ENCODE measurements at regions not wholly inside any gene's neighbourhood (a gene's known extent, or its start where the extent isn't known, plus 50 kb on each side); places are given as distances from the start of the nearest gene placed in this dataset.
"Not testable (repeated sequence)": the region's sequence is repeated elsewhere in the genome, so short reads cannot be mapped to it uniquely, and the experiment has no call there.

DNA sequence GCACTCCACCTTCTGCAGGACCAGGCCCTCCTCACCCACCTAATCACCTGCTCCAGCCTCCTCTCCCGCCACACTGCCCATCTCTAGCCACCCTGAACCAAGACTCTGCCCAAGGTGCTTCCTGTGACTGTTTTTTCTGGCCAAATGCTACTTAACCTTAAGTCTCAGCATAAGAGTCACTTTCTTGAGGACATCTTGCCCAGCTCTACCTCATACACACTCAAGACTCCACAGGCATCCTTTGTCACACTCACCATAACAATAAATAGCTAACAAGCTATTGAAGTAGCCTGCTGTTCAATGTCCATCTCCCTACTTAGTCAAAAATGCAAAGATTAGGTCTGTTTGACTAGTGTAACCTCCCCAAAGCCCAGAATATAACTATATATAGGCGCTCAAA is 455.4 kb upstream of the NFE2L3 start:
- H3K4me3 Mint-ChIP-seq = no peak overlapping the region
- H3K27ac Mint-ChIP-seq = no peak overlapping the region
- H3K9me3 Mint-ChIP-seq = peaks cover 3% of the 10 kb centered on the region
- no peak for DNase-seq
- intact Hi-C loops (cut with micrococcal nuclease) = no loop called here
- H3K36me3 Mint-ChIP-seq (ENCODE audit: low read depth) = no peaks in the 10 kb centered on the region
- peaks cover 3% of the 10 kb centered on the region for H3K27me3 Mint-ChIP-seq
- H3K4me1 Mint-ChIP-seq = no peaks in the 10 kb centered on the region

DNA sequence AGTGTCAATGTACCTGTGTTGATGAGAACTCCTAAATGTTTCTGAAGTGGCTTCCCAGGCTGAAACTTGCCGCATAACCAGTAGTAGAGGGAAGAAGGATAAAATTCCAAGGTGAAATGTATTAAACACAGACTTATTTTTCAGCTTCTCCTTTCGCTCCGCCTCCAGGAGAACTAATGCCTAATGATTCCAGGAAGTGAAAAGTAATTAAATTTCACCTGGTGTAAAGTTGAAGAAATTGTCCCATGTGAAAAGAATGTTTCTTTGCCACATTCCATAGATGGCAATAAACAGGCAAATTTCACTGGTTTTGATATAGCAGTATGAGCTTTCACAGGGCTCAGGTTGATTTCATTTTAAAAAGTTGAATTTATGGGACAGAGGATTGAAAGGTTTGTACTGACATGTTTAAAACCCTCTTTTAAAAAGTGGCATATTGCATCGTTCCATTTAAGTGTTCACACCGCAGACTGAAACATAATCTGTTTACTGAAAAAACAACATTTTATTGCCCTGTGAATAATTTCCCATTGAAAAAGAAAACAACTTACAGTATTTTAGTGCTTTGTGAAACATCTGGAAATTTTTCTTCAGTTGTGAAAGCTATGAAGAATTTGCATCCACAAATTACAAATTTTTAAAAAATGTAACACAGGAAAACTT is 453.4 kb upstream of the NFE2L3 start:
- DNase-seq = no peak
- H3K4me3 Mint-ChIP-seq = no peak overlapping the region
- intact Hi-C loops (cut with micrococcal nuclease) = no loop called here
- H3K4me1 Mint-ChIP-seq = no peaks in the 10 kb centered on the region
- H3K27ac Mint-ChIP-seq = no peak overlapping the region
- peaks cover 3% of the 10 kb centered on the region for H3K27me3 Mint-ChIP-seq
- no peaks in the 10 kb centered on the region for H3K36me3 Mint-ChIP-seq (ENCODE audit: low read depth)
- peaks cover 6% of the 10 kb centered on the region for H3K9me3 Mint-ChIP-seq

DNA sequence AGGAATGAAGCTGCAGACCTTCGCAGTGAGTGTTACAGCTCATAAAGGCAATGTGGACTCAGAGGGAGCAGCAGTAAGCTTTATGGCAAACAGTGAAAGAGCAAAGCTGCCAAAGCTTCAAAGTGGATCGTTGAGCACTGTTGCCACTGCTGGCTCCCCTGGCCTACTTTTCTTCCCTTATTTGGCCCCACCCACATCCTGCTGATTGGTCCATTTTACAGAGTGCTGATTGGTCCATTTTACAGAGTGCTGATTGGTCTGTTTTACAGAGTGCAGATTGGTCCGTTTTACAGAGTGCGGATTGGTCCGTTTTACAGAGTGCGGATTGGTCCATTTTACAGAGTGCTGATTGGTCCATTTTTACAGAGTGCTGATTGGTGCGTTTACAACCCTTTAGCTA is 451.9 kb upstream of the NFE2L3 start:
- H3K27me3 Mint-ChIP-seq; DNase-seq; H3K4me3 Mint-ChIP-seq; H3K4me1 Mint-ChIP-seq; H3K27ac Mint-ChIP-seq; intact Hi-C loops (cut with micrococcal nuclease); H3K36me3 Mint-ChIP-seq (ENCODE audit: low read depth): not testable (repeated sequence)
- peaks cover 11% of the 10 kb centered on the region for H3K9me3 Mint-ChIP-seq

DNA sequence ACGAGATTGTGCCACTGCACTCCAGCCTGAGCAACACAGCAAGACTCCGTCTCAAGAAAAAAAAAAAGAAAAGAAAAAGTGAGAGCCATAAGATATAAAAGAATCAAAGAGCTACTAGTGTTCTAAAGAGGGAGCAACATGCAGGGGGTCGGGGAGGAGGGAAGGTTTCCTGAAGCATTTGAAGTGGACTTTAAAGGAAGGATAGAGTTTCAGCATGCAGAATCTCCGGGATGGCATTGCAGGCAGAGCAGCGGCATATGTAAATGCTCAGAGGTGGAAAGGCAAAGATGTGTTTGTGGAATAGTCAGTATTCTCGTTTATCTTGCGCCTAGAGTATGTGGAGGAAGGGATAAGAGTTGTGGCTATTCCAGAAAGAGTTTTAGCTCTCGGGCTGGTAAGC is 447.6 kb upstream of the NFE2L3 start:
- no peaks in the 10 kb centered on the region for H3K36me3 Mint-ChIP-seq (ENCODE audit: low read depth)
- no peak overlapping the region for H3K27ac Mint-ChIP-seq
- H3K4me3 Mint-ChIP-seq = no peak overlapping the region
- DNase-seq = no peak
- H3K27me3 Mint-ChIP-seq = no peaks in the 10 kb centered on the region
- intact Hi-C loops (cut with micrococcal nuclease) = no loop called here
- no peaks in the 10 kb centered on the region for H3K4me1 Mint-ChIP-seq
- H3K9me3 Mint-ChIP-seq = peaks cover 11% of the 10 kb centered on the region

DNA sequence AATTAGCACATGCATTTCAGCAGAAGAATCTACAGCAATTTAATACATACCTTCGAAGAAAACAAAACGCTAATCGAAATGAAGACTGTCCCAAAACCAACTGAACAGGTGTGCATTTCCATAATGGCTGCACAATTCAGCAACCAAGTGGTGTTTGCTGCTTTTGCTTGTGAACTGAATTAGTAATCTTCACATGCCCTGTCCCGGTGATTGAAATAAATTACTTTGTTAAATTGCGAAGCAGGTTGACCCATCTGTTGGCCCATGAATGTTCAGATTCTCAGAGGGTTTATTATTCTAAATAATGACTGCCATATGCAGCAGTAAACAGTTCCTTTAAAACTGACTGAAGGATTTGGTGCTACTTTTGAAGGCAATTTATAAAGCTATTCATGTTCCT is 445.2 kb upstream of the NFE2L3 start:
- intact Hi-C loops (cut with micrococcal nuclease) = no loop called here
- Mint-ChIP-seq H3K27ac (no peak overlapping the region), H3K36me3 (ENCODE audit: low read depth) (no peaks in the 10 kb centered on the region), H3K4me1 (no peaks in the 10 kb centered on the region), H3K27me3 (peaks cover 9% of the 10 kb centered on the region), H3K9me3 (peaks cover 8% of the 10 kb centered on the region), H3K4me3 (no peak overlapping the region)
- no peak for DNase-seq

DNA sequence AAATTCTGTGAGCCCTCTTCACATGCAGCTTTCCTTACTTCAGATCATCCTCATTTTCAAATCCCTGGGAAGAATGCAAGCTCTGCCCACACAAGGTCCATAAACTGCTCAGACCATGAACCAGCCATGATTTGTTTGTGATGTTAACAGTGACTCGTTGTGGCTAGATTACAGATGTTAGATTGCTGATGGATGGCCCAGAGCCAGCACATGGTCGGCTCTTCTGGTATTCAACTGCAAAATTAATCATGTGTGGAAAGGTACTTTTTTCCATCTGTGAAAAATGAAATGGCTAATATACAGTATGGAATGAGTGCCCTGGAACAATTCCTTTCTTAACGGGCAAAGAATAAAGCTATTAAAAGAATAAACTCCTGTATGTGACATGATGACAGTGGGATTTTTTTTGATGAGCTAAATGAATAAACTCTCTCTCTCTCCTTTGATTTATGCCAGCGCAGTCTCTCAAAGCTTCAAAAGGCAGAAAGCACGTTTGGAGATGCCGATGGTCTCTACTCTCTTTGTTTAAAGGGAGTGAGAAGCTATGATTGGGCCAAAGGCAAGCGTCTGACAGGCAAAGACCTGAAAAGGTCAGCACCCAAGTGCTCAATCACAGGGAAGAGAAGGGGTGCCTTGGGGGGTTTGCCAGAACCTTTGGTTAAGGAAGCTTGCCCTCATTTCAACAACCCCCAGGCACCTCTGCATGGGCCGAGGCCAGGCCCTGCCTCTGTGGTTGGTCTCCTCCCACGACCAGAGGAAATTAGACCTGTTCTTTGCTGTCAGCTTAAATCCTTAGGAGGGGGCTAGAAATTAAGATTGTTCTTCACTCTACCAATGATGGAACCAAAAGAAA is 444.0 kb upstream of the NFE2L3 start:
- H3K9me3 Mint-ChIP-seq = peaks cover 5% of the 10 kb centered on the region
- peaks cover 10% of the 10 kb centered on the region for H3K27me3 Mint-ChIP-seq
- H3K4me3 Mint-ChIP-seq = no peak overlapping the region
- H3K4me1 Mint-ChIP-seq = no peaks in the 10 kb centered on the region
- H3K27ac Mint-ChIP-seq = no peak overlapping the region
- DNase-seq = no peak
- intact Hi-C loops (cut with micrococcal nuclease) = no loop called here
- no peaks in the 10 kb centered on the region for H3K36me3 Mint-ChIP-seq (ENCODE audit: low read depth)

DNA sequence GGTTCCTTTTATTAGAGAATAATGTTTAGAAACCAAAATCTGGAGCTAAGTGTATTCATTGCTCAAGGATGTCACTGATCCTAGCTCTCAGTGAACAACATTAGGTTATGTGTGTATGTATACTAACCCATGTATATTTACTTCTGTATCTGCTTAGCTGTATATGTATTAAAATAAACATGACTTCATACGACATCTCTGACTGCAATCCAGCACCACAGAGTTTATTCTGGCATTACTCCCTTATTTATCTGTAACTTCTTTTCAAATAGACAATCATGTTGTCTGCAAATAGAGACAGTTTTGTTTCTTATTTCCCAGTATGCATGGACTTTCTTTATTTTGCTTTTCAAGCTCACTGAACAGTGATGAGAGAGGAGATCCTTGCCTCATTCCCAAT is 441.0 kb upstream of the NFE2L3 start:
- Mint-ChIP-seq H3K36me3 (ENCODE audit: low read depth) (no peaks in the 10 kb centered on the region), H3K27ac (no peak overlapping the region), H3K9me3 (no peaks in the 10 kb centered on the region), H3K27me3 (peaks cover 13% of the 10 kb centered on the region), H3K4me1 (no peaks in the 10 kb centered on the region), H3K4me3 (no peak overlapping the region)
- no peak for DNase-seq
- intact Hi-C loops (cut with micrococcal nuclease) = no loop called here

DNA sequence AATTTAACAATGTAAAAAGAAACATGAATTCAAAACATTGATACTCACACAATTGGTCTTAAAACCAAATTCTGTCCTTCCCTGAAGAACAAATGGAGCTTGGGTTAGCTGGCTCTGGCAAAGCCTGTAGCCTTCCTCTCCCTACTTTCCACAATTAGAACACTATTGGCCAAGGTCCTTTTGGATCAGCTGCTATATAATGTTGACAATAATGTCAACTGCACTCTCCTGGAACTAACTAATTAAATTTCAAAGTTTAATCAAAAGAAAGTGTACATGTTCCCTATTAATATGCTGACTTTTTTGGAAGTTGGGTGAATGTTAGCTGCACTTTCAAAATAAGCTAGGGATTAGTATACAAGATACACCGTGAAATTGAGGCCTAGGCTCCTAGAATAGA is 440.1 kb upstream of the NFE2L3 start:
- no peak for DNase-seq
- intact Hi-C loops (cut with micrococcal nuclease) = no loop called here
- H3K27ac Mint-ChIP-seq = no peak overlapping the region
- H3K4me3 Mint-ChIP-seq = no peak overlapping the region
- no peaks in the 10 kb centered on the region for H3K4me1 Mint-ChIP-seq
- H3K27me3 Mint-ChIP-seq = peaks cover 13% of the 10 kb centered on the region
- no peaks in the 10 kb centered on the region for H3K36me3 Mint-ChIP-seq (ENCODE audit: low read depth)
- no peaks in the 10 kb centered on the region for H3K9me3 Mint-ChIP-seq

DNA sequence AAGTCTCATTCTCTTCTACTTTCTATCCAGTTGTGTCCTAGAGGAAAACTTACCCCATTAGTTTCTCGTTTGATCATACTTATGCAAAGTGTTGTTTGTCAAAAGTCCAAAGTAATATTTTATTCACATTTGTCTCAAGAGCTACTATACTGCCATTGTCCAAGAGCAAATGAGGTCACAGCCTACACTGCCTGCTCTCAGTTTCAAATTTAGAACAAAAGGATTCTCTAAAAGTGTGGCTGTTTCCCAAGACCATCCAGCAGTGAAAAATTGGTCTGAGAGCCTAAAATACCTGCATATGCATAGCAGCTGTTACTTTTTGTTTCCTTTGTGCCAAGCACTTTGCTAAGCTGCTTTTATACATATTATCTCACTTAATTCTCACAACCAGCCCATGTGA is 439.5 kb upstream of the NFE2L3 start:
- H3K9me3 Mint-ChIP-seq = no peaks in the 10 kb centered on the region
- H3K27me3 Mint-ChIP-seq = peaks cover 13% of the 10 kb centered on the region
- no peak overlapping the region for H3K27ac Mint-ChIP-seq
- no peaks in the 10 kb centered on the region for H3K4me1 Mint-ChIP-seq
- H3K4me3 Mint-ChIP-seq = no peak overlapping the region
- no peak for DNase-seq
- intact Hi-C loops (cut with micrococcal nuclease) = no loop called here
- H3K36me3 Mint-ChIP-seq (ENCODE audit: low read depth) = no peaks in the 10 kb centered on the region

DNA sequence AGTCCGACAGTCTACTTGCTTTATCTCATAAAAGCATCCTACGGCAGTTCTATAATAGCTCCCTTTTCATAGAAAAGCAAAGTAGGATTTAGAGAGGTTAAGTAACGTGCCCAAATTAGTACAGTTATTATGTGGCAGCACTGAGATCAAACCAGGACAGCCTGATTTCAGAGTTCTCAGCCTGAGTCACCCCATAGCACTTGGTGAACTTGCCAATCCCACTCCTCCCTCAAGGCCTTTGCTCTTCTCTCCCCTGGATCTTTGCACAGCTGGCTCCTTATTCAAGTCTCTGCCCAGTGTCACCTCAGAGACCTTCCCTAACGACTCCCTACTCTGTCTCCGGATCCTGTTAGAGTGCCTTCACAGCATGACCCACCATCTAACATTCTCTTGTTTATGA is 438.0 kb upstream of the NFE2L3 start:
- no peak for DNase-seq
- peaks cover 13% of the 10 kb centered on the region for H3K27me3 Mint-ChIP-seq
- no peaks in the 10 kb centered on the region for H3K4me1 Mint-ChIP-seq
- H3K27ac Mint-ChIP-seq = no peak overlapping the region
- intact Hi-C loops (cut with micrococcal nuclease) = no loop called here
- no peak overlapping the region for H3K4me3 Mint-ChIP-seq
- no peaks in the 10 kb centered on the region for H3K9me3 Mint-ChIP-seq
- H3K36me3 Mint-ChIP-seq (ENCODE audit: low read depth) = no peaks in the 10 kb centered on the region

DNA sequence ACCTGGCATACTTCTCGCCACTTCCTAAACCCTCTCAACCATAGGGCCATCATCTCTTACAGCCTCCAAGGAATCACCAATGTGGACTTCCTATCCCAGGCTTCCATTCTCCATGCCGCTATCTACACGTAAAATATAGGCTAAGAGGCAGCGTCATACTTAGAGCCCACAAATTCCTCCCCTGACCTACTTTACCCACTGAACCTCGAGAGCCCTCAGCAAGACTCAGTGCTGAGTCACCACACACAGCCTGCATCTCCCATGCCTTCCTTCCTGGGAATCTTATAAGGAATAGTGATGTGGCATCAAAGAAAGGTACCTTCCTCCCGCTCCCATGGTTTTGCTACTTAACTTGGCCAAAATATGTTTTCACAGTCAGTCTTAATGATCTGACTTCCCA is 435.6 kb upstream of the NFE2L3 start:
- peaks cover 6% of the 10 kb centered on the region for H3K27me3 Mint-ChIP-seq
- intact Hi-C loops (cut with micrococcal nuclease) = no loop called here
- no peak for DNase-seq
- H3K27ac Mint-ChIP-seq = no peak overlapping the region
- H3K36me3 Mint-ChIP-seq (ENCODE audit: low read depth) = no peaks in the 10 kb centered on the region
- no peaks in the 10 kb centered on the region for H3K9me3 Mint-ChIP-seq
- no peak overlapping the region for H3K4me3 Mint-ChIP-seq
- no peaks in the 10 kb centered on the region for H3K4me1 Mint-ChIP-seq

DNA sequence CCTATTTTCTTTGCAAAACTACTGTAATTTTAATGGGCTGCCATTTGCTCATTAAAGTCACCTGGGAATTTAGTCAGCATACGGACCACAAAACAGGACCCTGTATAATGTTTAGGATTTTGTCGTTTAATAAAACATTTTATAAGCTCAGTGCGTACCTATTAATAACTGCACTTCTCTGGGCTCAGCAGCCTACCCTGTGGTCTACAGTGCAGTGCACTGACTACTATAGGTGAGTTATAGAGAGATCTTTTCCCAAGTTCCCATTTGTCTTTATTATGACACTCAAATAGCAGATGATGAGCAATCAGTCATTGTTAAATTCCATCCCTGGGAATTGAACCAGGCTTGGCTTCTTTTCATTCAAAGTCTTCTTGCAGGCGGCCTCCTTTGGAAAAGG is 433.4 kb upstream of the NFE2L3 start:
- Mint-ChIP-seq H3K27me3 (peaks cover 2% of the 10 kb centered on the region), H3K36me3 (ENCODE audit: low read depth) (no peaks in the 10 kb centered on the region), H3K4me3 (no peak overlapping the region), H3K4me1 (no peaks in the 10 kb centered on the region), H3K9me3 (no peaks in the 10 kb centered on the region), H3K27ac (no peak overlapping the region)
- intact Hi-C loops (cut with micrococcal nuclease) = no loop called here
- no peak for DNase-seq

DNA sequence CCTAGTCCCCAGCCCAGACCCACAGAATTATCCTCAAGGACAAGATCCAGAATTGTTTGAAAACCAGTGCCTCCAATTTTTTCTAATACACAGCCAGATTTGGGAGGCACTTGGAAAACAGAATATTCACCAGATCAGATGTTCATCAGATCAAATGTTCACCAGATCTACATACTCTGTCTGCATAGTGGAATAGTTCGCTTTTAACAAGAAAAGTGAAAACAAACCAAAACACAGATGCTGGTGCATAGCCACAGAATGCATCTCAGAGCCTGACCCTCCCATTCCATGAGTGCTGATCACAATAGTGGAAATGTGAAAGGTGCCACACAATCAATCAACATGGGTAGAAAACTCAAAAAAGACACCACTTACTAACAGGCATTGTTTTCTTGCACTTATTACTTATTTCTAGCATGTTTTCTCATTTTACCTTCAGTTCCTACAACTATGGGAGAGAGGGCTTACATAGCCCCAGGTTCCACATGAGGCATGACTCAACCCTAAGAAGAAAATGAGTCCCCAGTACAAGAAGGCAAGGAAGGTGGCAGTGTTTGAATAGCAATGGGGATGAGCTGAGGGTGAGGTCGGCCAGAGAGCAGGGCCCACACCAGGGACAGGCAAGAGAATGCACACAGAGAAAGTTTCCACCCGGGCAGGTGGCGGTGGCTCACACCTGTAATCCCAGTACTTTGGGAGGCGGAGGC is 432.7 kb upstream of the NFE2L3 start:
- no peaks in the 10 kb centered on the region for H3K9me3 Mint-ChIP-seq
- no peak overlapping the region for H3K4me3 Mint-ChIP-seq
- DNase-seq = no peak
- H3K4me1 Mint-ChIP-seq = no peaks in the 10 kb centered on the region
- intact Hi-C loops (cut with micrococcal nuclease) = no loop called here
- H3K27ac Mint-ChIP-seq = no peak overlapping the region
- no peaks in the 10 kb centered on the region for H3K36me3 Mint-ChIP-seq (ENCODE audit: low read depth)
- H3K27me3 Mint-ChIP-seq = no peaks in the 10 kb centered on the region

DNA sequence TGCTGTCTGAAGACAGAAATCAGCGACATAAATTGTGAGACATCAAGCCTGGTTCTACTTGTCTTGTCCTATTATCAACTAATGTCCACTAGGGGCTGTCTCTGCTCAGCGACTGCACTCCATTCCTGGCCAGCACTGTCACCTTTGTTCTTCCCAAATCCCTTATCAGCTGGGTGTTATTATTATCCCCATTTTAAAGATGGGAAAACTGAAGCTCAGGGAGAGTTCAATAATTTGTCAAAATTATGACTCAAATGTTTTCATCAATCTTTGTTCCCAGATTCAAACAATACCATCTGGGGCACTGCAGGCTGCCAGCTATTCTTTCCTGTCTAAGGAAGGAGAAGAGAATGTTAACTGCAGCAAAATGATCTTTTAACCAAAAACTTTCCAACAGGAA is 431.6 kb upstream of the NFE2L3 start:
- no peak overlapping the region for H3K4me3 Mint-ChIP-seq
- intact Hi-C loops (cut with micrococcal nuclease) = no loop called here

More for the DNA sequence above, 431.6 kb upstream of the NFE2L3 start:
- no peaks in the 10 kb centered on the region for H3K36me3 Mint-ChIP-seq (ENCODE audit: low read depth)
- no peaks in the 10 kb centered on the region for H3K4me1 Mint-ChIP-seq
- no peak for DNase-seq
- no peaks in the 10 kb centered on the region for H3K9me3 Mint-ChIP-seq
- H3K27me3 Mint-ChIP-seq = peaks cover 4% of the 10 kb centered on the region
- H3K27ac Mint-ChIP-seq = no peak overlapping the region

All from activated CD4-positive, alpha-beta T cell treated with anti-CD3 and anti-CD28 coated beads, Interleukin-2, amount 10 ng/mL, durations not matched to agents 24 days and 14 days (primary cell).